OCI-LY7 (cell line): ENCODE measurements at regions not wholly inside any gene's neighbourhood (a gene's known extent, or its start where the extent isn't known, plus 50 kb on each side); places are given as distances from the start of the nearest gene placed in this dataset.

ENCODE experiments used
- BruUV-seq: library from RNA; stranded (reverse); fragments of 400-500 nt; replicated peaks from 2 replicates; lab custom pipeline; 2021; lab: Mats Ljungman, UMichigan
- CTCF ChIA-PET: fragments of 300-600 bp; sonication (Branson Sonifier 250); formaldehyde crosslinking; loops from one replicate; lab custom pipeline; 2022; ENCODE audit warnings: antibody characterized with exemption; ENCODE audit not compliant: unreplicated experiment; lab: Charles Lee
- POLR2A ChIA-PET: fragments of 300-600 bp; sonication (Branson Sonifier 250); formaldehyde crosslinking; loops from one replicate; lab custom pipeline; 2022; ENCODE audit warnings: antibody characterized with exemption; lab: Charles Lee
- DNase-seq: peaks from one replicate; pipeline ENCODE4 v3.0.0-alpha.2; 2015; ENCODE audit warnings: low spot score
- H2AFZ ChIP-seq: fragments of 200-600 bp; sonication (generic), shearing (Covaris generic); 2 replicates; pipeline ENCODE4 v1.6.1; 2014; ENCODE audit warnings: mild to moderate bottlenecking, antibody characterized with exemption, low read length, moderate library complexity
- H3K27ac ChIP-seq: fragments of 200-600 bp; sonication (generic); 2 replicates; pipeline ENCODE4 v1.5.1; 2014; ENCODE audit warnings: mixed run types, low read depth, mild to moderate bottlenecking, moderate library complexity, low read length, inconsistent platforms; ENCODE audit not compliant: poor library complexity, severe bottlenecking
- H3K36me3 ChIP-seq: fragments of 200-600 bp; sonication (generic); 2 replicates; pipeline ENCODE4 v1.6.1; 2014; ENCODE audit warnings: mild to moderate bottlenecking, antibody characterized with exemption, low read length, moderate library complexity, mixed read lengths; ENCODE audit not compliant: insufficient read depth
- H3K4me1 ChIP-seq: fragments of 200-600 bp; sonication (generic); 2 replicates; pipeline ENCODE4 v1.5.1; 2014; ENCODE audit warnings: mild to moderate bottlenecking, low read length; ENCODE audit not compliant: insufficient read depth, poor library complexity, severe bottlenecking
- H3K4me2 ChIP-seq: fragments of 200-600 bp; sonication (generic); 2 replicates; pipeline ENCODE4 v1.6.1; 2014; ENCODE audit warnings: mild to moderate bottlenecking, low read length
- H3K4me3 ChIP-seq: fragments of 200-600 bp; sonication (generic); 2 replicates; pipeline ENCODE4 v1.5.1; 2014; ENCODE audit warnings: mild to moderate bottlenecking, low read depth, low read length; ENCODE audit not compliant: poor library complexity, severe bottlenecking
- H3K79me2 ChIP-seq: fragments of 200-600 bp; sonication (generic); 2 replicates; pipeline ENCODE4 v1.6.1; 2016; ENCODE audit warnings: low read depth, mild to moderate bottlenecking, low read length, moderate library complexity, mixed read lengths; ENCODE audit not compliant: insufficient read depth
- H3K9me2 ChIP-seq: fragments of 200-600 bp; sonication (generic); 2 replicates; pipeline ENCODE4 v1.6.1; 2016; ENCODE audit warnings: mild to moderate bottlenecking, low read length, mixed read lengths; ENCODE audit not compliant: insufficient read depth
- H3K9me3 ChIP-seq: fragments of 200-600 bp; sonication (generic); 2 replicates; pipeline ENCODE4 v1.6.1; 2014; ENCODE audit warnings: mild to moderate bottlenecking, mixed run types, low read length, mixed read lengths
- H4K20me1 ChIP-seq: fragments of 200-600 bp; sonication (generic); 2 replicates; pipeline ENCODE4 v1.6.1; 2014; ENCODE audit warnings: mild to moderate bottlenecking, antibody characterized with exemption, low read length, moderate library complexity, mixed read lengths; ENCODE audit not compliant: insufficient read depth
- EZH2phosphoT487 ChIP-seq: fragments of 200-600 bp; sonication (generic); IDR thresholded peaks from 2 replicates; pipeline ENCODE4 v1.6.1; 2018; ENCODE audit warnings: low read depth, borderline replicate concordance, mild to moderate bottlenecking, mixed run types, antibody characterized with exemption, low read length, moderate library complexity, mixed read lengths
- intact Hi-C: fragments of 100-400 bp; cut with micrococcal nuclease; formaldehyde crosslinking; loops from one replicate; pipeline ENCODE4 v1.10.0; 2022; ENCODE audit not compliant: unreplicated experiment
- TF ChIP-seq, protein P1 (sequence below): fragments of 200-600 bp; sonication (generic); conservative IDR thresholded peaks from 2 replicates; pipeline ENCODE4 v1.5.1; 2014; ENCODE audit warnings: mild to moderate bottlenecking, antibody characterized with exemption, low read length, moderate library complexity, mixed read lengths

DNA sequence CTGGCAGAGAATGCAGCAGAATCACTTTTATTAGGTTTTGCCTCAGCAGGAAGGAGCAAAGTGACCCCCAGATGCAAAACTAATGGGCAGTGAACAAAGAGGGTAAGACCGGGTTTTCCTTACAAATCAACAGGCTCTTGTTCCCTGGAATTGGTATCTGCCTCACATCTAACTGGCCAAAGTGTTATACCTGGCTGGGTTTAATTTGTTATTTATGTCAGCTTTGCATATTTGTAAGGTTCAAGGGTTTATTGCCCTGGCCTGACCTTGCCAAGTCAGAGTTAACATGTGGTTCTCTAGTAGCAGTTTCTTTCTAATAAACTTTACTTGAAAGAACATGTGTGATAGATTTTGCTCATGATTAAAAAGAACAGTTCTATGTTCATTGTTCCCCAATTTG, 431.7 kb upstream of the NR2F2 start:
- POLR2A ChIA-PET, result no interaction called here
- no peak overlapping the region for H3K27ac ChIP-seq
- CTCF ChIA-PET, result no interaction called here
- intact Hi-C loops, result no loop called here
- no peak for TF ChIP-seq EZH2phosphoT487
- TF ChIP-seq, protein P1, sequence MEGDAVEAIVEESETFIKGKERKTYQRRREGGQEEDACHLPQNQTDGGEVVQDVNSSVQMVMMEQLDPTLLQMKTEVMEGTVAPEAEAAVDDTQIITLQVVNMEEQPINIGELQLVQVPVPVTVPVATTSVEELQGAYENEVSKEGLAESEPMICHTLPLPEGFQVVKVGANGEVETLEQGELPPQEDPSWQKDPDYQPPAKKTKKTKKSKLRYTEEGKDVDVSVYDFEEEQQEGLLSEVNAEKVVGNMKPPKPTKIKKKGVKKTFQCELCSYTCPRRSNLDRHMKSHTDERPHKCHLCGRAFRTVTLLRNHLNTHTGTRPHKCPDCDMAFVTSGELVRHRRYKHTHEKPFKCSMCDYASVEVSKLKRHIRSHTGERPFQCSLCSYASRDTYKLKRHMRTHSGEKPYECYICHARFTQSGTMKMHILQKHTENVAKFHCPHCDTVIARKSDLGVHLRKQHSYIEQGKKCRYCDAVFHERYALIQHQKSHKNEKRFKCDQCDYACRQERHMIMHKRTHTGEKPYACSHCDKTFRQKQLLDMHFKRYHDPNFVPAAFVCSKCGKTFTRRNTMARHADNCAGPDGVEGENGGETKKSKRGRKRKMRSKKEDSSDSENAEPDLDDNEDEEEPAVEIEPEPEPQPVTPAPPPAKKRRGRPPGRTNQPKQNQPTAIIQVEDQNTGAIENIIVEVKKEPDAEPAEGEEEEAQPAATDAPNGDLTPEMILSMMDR, result no peak
- H2AFZ ChIP-seq, result no peak overlapping the region
- H3K79me2 ChIP-seq, result no peaks in the 10 kb centered on the region
- H3K4me3 ChIP-seq, result no peak overlapping the region
- no peaks in the 10 kb centered on the region for H3K36me3 ChIP-seq
- no peak for DNase-seq
- no peaks in the 10 kb centered on the region for H3K9me3 ChIP-seq
- no peaks in the 10 kb centered on the region for H4K20me1 ChIP-seq
- no TSS peak for BruUV-seq
- no peaks in the 10 kb centered on the region for H3K9me2 ChIP-seq
- H3K4me2 ChIP-seq, result no peak overlapping the region
- H3K4me1 ChIP-seq, result no peaks in the 10 kb centered on the region

DNA sequence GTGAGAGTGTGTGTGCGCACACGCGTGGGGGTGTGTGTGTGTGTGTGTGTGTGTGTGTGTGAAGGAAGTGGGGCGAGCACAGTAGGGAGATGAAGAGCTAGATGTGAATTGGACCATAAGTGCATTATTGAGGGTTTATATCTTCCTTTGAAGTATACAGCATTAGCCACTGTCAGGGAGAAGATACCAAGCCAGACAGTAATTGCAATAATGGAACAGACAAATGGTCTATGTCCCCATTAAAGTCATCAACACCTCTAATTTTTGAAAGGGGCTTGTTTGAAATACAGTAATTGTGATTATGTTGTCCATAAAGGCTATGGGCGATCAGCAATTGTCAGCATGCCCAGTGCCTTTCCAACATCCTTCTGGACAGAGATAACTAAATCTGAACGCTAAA, 429.2 kb upstream of the NR2F2 start:
- H3K27ac ChIP-seq, result no peak overlapping the region
- no peaks in the 10 kb centered on the region for H3K9me3 ChIP-seq
- intact Hi-C loops, result no loop called here
- H3K4me2 ChIP-seq, result no peak overlapping the region
- no peaks in the 10 kb centered on the region for H3K36me3 ChIP-seq
- H4K20me1 ChIP-seq, result no peaks in the 10 kb centered on the region
- no peaks in the 10 kb centered on the region for H3K79me2 ChIP-seq
- POLR2A ChIA-PET, result no interaction called here
- no peaks in the 10 kb centered on the region for H3K4me1 ChIP-seq
- no peaks in the 10 kb centered on the region for H3K9me2 ChIP-seq
- no TSS peak for BruUV-seq
- H3K4me3 ChIP-seq, result no peak overlapping the region
- CTCF ChIA-PET, result no interaction called here
- no peak for TF ChIP-seq EZH2phosphoT487
- TF ChIP-seq, protein P1, result no peak
- DNase-seq, result no peak
- no peak overlapping the region for H2AFZ ChIP-seq

DNA sequence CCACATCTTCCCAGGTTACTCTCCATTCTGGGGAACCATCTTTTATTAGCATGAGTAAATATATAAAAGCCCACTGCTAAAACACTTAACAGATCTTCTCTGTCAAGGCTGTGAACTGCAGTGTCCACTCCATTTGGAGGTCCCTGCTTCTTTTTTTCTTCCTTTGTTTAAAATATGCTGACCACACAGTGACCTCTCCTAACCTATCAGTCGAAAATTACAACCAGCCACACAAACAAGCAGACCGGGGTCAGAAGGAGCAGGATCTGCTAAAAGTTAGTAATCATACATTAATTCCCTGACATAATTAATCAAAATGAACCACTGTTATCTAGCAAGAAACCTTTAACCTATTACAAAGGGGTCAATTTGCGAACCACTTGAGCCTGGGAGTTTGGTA, 427.9 kb upstream of the NR2F2 start:
- BruUV-seq, result no TSS peak
- H3K36me3 ChIP-seq, result no peaks in the 10 kb centered on the region
- intact Hi-C loops, result no loop called here
- no peaks in the 10 kb centered on the region for H3K9me2 ChIP-seq
- H3K79me2 ChIP-seq, result no peaks in the 10 kb centered on the region
- H3K9me3 ChIP-seq, result no peaks in the 10 kb centered on the region
- H3K27ac ChIP-seq, result no peak overlapping the region
- TF ChIP-seq EZH2phosphoT487, result no peak
- TF ChIP-seq, protein P1, result no peak
- POLR2A ChIA-PET, result no interaction called here
- H3K4me1 ChIP-seq, result no peaks in the 10 kb centered on the region
- H2AFZ ChIP-seq, result no peak overlapping the region
- no peak overlapping the region for H3K4me3 ChIP-seq
- no peak for DNase-seq
- H4K20me1 ChIP-seq, result no peaks in the 10 kb centered on the region
- CTCF ChIA-PET, result no interaction called here
- no peak overlapping the region for H3K4me2 ChIP-seq
